H1 (cell line): ENCODE measurements at regions not wholly inside any gene's neighbourhood (a gene's known extent, or its start where the extent isn't known, plus 50 kb on each side); places are given as distances from the start of the nearest gene placed in this dataset.

ENCODE experiments used
- BACH1 ChIP-seq: IDR thresholded peaks from 2 replicates; pipeline ENCODE4 v1.6.1; 2012; ENCODE audit warnings: low read length, improper control_type of control experiment
- PHF8 ChIP-seq: fragments of 200-600 bp; sonication (generic); conservative IDR thresholded peaks from 2 replicates; pipeline ENCODE4 v1.7.1; 2012; ENCODE audit warnings: low read depth, mild to moderate bottlenecking, inconsistent platforms, low read length, moderate library complexity
- RXRA ChIP-seq: IDR thresholded peaks from 2 replicates; pipeline ENCODE4 v1.6.1; 2011; ENCODE audit warnings: low read depth, mild to moderate bottlenecking, low read length, moderate library complexity; ENCODE audit not compliant: insufficient read depth
- SIRT6 ChIP-seq: IDR thresholded peaks from one replicate; pipeline ENCODE4 v1.7.1; 2012; ENCODE audit warnings: low read length, inconsistent platforms
- SP2 ChIP-seq: IDR thresholded peaks from 2 replicates; pipeline ENCODE4 v1.6.1; 2012; ENCODE audit warnings: mild to moderate bottlenecking, low read length, inconsistent platforms
- SP4 ChIP-seq: IDR thresholded peaks from 2 replicates; pipeline ENCODE4 v1.6.1; 2012; ENCODE audit warnings: low read length, inconsistent platforms
- TAF1 ChIP-seq: IDR thresholded peaks from 2 replicates; pipeline ENCODE4 v1.6.1; 2011; ENCODE audit warnings: mild to moderate bottlenecking, low read depth, low read length

DNA sequence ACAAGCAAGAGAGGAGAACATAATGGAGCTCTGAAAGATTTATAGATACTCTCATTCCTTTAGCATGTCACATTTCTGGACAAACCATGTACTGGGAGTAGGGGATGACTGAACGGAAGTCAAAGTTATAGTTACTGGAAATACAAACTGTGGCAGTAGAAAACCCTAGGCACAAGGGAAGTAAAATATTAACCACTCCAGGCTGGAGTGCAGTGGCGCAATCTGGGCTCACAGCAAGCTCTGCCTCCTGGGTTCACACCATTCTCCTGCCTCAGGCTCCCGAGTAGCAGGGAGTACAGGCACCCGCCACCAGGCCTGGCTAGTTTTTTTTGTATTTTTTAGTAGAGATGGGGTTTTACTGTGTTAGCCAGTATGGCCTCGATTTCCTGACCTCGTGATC lies 167.3 kb downstream of the KDM5D start (continued):
- TF ChIP-seq RXRA (no peak), BACH1 (no peak), TAF1 (no peak), SIRT6 (no peak), SP4 (no peak), PHF8 (no peak), SP2 (no peak)
- TF ChIP-seq, all 59 proteins: peak for 0
